PC-9 (cell line): ENCODE measurements at regions not wholly inside any gene's neighbourhood (a gene's known extent, or its start where the extent isn't known, plus 50 kb on each side); places are given as distances from the start of the nearest gene placed in this dataset.

Experiments
- CTCF ChIP-seq: fragments of 200-600 bp; sonication (generic); conservative IDR thresholded peaks from 2 replicates; pipeline ENCODE4 v1.6.1; 2017; ENCODE audit warnings: mixed run types, antibody characterized with exemption, mild to moderate bottlenecking, moderate library complexity
- EZH2 ChIP-seq: fragments of 200-600 bp; sonication (generic); IDR thresholded peaks from 2 replicates; pipeline ENCODE4 v1.8.0; 2017; ENCODE audit warnings: antibody characterized with exemption, low read depth

GRCh38 chr5:159805021-159805420 lies 111.3 kb upstream of the ADRA1B start:
- TF ChIP-seq CTCF (no peak), EZH2 (no peak)
